ENCODE measurements at regions not wholly inside any gene's neighbourhood (a gene's known extent, or its start where the extent isn't known, plus 50 kb on each side); places are given as distances from the start of the nearest gene placed in this dataset.
"Not testable (repeated sequence)": the region's sequence is repeated elsewhere in the genome, so short reads cannot be mapped to it uniquely, and the experiment has no call there.

DNA sequence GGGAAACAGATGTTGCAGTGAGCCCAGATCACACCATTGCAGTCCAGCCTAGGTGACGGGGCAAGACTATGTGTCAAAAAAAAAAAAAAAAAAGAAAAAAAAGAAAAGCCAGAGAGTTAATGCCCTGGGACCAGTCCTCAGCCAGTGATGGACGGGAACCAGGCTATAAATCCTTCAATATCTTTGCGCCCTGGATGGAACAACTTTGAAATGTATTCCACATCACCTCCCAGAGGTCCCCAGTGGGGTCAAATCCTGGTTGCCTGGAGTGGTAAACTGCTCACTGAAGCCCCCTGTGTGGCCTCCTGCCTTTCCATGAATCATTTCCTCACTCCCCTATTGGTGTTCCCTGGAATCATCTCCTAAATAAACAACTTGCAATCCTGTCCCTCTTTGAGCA, 166.9 kb downstream of the DEFB131A start:
- peaks cover 16% of the 10 kb centered on the region for H3K4me1 Mint-ChIP-seq (ENCODE audit: low read depth)
- no peak overlapping the region for H3K27ac Mint-ChIP-seq
- intact Hi-C loops (cut with micrococcal nuclease): no loop called here
- H3K9me3 Mint-ChIP-seq: no peaks in the 10 kb centered on the region
- no peaks in the 10 kb centered on the region for H3K36me3 Mint-ChIP-seq
- no peak for DNase-seq
- H3K27me3 Mint-ChIP-seq: no peaks in the 10 kb centered on the region
- ChIA-PET POLR2A (no interaction called here), CTCF (no interaction called here)
- H3K4me3 Mint-ChIP-seq: no peak overlapping the region

DNA sequence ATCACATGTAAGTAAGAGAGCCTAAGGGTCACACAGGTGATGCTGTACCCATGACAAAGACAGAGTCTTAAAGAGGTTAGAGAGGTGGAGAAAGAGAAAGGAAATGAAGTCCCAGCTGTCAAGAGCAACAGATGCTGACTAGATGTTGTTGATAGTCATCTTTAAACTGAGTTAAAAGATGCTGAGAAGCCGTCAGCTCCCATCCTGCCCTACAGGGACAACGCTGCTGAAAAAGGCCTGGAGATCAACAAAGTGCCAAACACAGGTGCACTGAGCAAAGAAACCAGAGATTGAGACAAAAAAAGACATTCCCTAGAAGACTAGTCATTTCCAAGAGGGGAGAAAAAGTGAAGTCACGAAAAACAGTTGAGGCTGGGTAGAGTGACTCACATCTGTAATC, 145.0 kb upstream of the DRD5 start:
- CTCF ChIA-PET, H3K27ac Mint-ChIP-seq: not testable (repeated sequence)

DNA sequence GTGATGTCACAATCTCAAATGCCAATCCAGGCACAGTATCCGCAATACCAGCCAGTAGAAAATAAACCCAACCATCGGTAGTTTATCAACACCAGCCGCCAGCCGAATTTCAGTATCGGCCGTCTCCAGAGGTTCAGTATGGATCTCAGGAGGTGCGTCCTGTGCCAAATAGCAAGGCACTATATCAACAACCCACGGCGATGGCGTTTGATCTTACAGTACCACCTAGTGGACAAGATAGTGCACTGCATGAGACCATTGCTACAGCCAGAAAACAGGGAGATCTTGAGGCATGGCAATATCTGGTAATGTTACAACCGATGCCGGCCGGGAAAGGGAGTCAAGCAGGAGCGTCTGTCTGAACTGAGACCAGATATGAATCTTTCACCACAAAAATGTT, 121.8 kb upstream of the DRD5 start:
- H3K9me3 Mint-ChIP-seq; H3K4me3 Mint-ChIP-seq; H3K27me3 Mint-ChIP-seq; POLR2A ChIA-PET; H3K36me3 Mint-ChIP-seq; H3K27ac Mint-ChIP-seq; H3K4me1 Mint-ChIP-seq (ENCODE audit: low read depth): not testable (repeated sequence)
- intact Hi-C loops (cut with micrococcal nuclease): loop anchor here (10.0 kb wide), 1 partner anchor 55 kb away; no protein-coding TSS in a partner anchor
- DNase-seq: peak; percentile 23
- CTCF ChIA-PET: interaction anchor here (0.8 to 2.5 kb wide), 4 partner anchors 127 to 355 kb away, joined by 3 to 18 read pairs (median 6); no protein-coding TSS in a partner anchor

More for the DNA sequence above, 145.0 kb upstream of the DRD5 start:
- H3K4me3 Mint-ChIP-seq; H3K36me3 Mint-ChIP-seq; POLR2A ChIA-PET; H3K27me3 Mint-ChIP-seq; intact Hi-C loops (cut with micrococcal nuclease); DNase-seq; H3K9me3 Mint-ChIP-seq; H3K4me1 Mint-ChIP-seq (ENCODE audit: low read depth): not testable (repeated sequence)

DNA sequence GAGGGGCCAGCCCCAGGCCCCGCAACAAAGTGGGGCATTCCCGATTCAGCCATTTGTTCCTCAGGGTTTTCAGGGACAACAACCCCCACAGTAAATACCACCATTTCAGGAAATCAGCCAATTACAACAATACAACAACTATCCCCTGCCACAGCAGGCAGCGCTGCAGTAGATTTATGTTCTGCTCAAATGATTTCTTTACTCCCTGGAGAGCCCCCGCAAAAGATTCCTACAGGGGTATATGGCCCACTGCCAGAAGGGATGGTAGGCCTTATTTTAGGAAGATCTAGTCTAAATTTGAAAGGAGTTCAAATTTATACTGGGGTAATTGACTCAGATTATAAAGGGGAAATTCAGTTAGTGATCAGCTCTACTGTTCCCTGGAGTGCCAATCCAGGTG, 120.5 kb upstream of the DRD5 start:
- CTCF ChIA-PET: interaction anchor here (0.6 to 2.5 kb wide), 2 partner anchors 129 to 132 kb away, joined by 3 to 9 read pairs; no protein-coding TSS in a partner anchor
- H3K27ac Mint-ChIP-seq; H3K27me3 Mint-ChIP-seq; H3K9me3 Mint-ChIP-seq; H3K36me3 Mint-ChIP-seq; intact Hi-C loops (cut with micrococcal nuclease); H3K4me3 Mint-ChIP-seq; POLR2A ChIA-PET; H3K4me1 Mint-ChIP-seq (ENCODE audit: low read depth); DNase-seq: not testable (repeated sequence)

DNA sequence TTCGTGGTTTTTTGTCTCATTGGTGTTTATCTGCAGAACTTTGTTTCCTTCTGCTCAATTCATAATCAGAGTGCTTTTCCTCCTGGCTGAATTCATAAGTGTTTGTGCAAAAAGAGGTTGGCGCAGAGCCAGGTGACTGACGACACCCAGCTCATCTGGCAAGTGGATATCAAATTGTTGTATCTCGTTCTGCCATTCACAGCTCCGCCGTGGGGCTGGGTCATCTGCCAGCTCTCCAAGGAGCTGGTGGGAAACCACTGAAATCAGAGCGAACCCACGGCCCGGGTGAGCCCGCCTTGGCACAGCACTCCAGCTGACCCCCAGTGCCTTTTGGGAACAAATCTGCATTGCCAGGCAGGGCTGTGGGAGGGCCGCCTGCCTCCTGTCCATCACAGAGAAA, 110.7 kb upstream of the DRD5 start:
- H3K36me3 Mint-ChIP-seq; H3K9me3 Mint-ChIP-seq; intact Hi-C loops (cut with micrococcal nuclease); H3K27ac Mint-ChIP-seq; POLR2A ChIA-PET; H3K4me3 Mint-ChIP-seq; CTCF ChIA-PET; DNase-seq; H3K4me1 Mint-ChIP-seq (ENCODE audit: low read depth): not testable (repeated sequence)
- H3K27me3 Mint-ChIP-seq: peaks cover 12% of the 10 kb centered on the region

DNA sequence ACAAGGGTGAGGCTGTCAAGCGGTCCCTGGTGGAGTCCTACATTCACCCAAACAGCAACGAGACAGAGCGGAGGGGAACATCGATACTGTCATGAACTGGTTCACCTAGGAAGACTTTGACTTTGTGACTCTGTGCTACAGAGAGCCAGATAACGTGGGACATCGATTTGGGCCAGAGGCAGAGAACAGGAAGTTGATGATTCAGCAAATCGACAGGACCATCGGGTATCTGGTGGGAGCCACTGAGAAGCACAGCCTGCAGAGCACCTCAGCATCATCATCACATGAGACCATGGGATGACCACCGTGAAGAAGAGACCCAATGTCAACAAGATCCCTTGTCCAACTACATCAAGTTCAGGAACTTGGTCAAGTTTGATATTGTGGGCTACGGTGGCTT, 104.1 kb upstream of the DRD5 start:
- H3K36me3 Mint-ChIP-seq; CTCF ChIA-PET; H3K9me3 Mint-ChIP-seq; POLR2A ChIA-PET; H3K4me1 Mint-ChIP-seq (ENCODE audit: low read depth); intact Hi-C loops (cut with micrococcal nuclease); DNase-seq; H3K27ac Mint-ChIP-seq; H3K27me3 Mint-ChIP-seq; H3K4me3 Mint-ChIP-seq: not testable (repeated sequence)

DNA sequence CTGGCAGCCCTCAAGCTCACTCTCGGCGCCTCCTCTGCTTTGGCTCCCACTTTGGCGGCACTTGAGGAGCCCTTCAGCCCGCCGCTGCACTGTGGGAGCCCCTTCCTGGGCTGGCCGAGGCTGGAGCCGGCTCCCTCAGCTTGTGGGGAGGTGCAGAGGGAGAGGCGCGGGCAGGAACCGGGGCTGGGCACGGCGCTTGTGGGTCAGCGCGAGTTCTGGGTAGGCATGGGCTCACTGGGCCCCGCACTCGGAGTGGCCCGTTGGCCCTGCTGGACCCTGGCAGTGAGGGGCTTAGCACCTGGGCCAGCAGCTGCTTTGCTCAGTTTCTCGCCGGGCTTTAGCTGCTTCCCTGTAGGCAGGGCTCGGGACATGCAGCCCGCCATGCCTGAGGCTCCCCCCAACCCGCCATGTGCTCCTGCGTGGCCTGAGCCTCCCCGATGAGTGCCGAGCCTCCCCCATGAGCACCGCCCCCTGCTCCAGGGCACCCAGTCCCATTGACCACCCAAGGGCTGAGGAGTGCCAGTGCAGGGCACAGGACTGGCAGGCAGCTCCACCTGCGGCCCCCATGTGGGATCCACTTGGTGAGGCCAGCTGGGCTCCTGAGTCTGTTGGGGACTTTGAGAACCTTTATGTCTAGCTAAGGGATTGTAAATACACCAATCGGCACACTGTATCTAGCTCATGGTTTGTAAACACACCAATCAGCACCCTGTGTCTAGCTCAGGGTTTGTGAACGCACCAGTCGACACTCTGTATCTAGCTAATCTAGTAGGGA, 101.5 kb upstream of the DRD5 start:
- H3K36me3 Mint-ChIP-seq: no peaks in the 10 kb centered on the region
- ChIA-PET CTCF (no interaction called here), POLR2A (no interaction called here)
- DNase-seq: no peak
- no peak overlapping the region for H3K4me3 Mint-ChIP-seq
- no peaks in the 10 kb centered on the region for H3K4me1 Mint-ChIP-seq (ENCODE audit: low read depth)
- no peaks in the 10 kb centered on the region for H3K9me3 Mint-ChIP-seq
- no peak overlapping the region for H3K27ac Mint-ChIP-seq
- peaks cover 5% of the 10 kb centered on the region for H3K27me3 Mint-ChIP-seq
- intact Hi-C loops (cut with micrococcal nuclease): no loop called here

DNA sequence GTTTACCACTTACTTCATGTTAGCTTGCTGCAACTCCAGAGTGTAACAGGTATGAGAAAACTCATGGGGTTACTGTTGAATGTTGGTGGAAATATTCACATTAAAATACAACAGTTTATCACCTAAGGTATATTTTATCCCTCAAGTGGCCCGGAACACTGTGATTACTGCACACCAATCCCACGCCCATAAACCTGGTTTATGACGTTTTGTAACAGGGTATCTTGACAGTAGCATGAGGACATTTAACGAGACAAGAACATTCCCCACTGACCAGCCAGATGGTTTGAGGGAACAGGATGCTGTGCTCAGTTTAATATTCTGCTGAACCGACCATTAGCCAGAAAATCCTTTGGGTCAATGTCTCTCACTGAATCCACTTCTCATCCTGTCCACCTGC, 98.3 kb upstream of the DRD5 start:
- POLR2A ChIA-PET; intact Hi-C loops (cut with micrococcal nuclease); CTCF ChIA-PET; H3K4me3 Mint-ChIP-seq; H3K9me3 Mint-ChIP-seq; H3K27ac Mint-ChIP-seq; H3K27me3 Mint-ChIP-seq; H3K36me3 Mint-ChIP-seq; H3K4me1 Mint-ChIP-seq (ENCODE audit: low read depth); DNase-seq: not testable (repeated sequence)

DNA sequence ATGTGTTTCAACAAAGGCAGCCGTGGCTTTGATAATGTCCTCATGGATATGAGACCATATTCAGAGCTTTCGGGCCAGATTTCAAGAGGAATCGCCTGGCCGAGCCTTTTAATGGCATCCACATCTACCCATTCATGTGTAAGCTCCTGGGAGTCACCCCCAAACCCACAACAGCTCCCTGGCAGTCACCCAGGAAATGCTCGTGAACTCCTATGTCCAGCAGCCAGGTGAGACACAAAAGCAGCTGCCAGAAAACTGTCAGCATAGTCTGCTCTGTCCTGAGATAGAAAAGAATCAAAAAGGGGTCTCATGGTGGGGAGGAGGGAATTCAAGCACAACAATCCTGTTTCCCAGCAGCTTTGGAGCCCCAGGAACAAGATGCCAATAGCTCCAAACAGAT, 96.4 kb upstream of the DRD5 start:
- intact Hi-C loops (cut with micrococcal nuclease); POLR2A ChIA-PET; CTCF ChIA-PET: not testable (repeated sequence)

DNA sequence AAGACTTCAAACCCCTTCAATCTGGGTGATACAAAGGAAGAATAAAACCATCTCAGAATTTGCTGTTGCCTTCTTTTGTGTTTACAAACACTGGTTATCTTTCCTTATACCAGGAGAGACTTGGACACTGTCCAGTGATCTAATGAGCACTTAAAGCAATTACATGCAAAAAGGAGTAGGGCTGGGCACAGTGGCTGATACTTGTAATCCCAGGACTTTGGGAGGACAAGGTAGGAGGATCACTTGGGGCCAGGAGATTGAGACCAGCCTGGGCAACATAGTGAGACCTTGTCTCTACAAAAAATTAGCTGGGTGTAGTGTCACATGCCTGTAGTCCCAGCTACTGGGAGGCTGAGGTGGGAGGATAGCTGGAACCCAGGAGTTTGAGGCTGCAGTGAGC, 95.7 kb upstream of the DRD5 start:
- Mint-ChIP-seq H3K4me3 (no peak overlapping the region), H3K4me1 (ENCODE audit: low read depth) (peaks cover under 1% of the 10 kb centered on the region), H3K36me3 (no peaks in the 10 kb centered on the region), H3K27ac (no peak overlapping the region), H3K27me3 (no peaks in the 10 kb centered on the region), H3K9me3 (no peaks in the 10 kb centered on the region)
- intact Hi-C loops (cut with micrococcal nuclease): no loop called here
- CTCF ChIA-PET: no interaction called here
- POLR2A ChIA-PET: no interaction called here
- DNase-seq: no peak

More for the DNA sequence above, 96.4 kb upstream of the DRD5 start:
- H3K4me3 Mint-ChIP-seq; H3K9me3 Mint-ChIP-seq; H3K27ac Mint-ChIP-seq; H3K27me3 Mint-ChIP-seq; H3K4me1 Mint-ChIP-seq (ENCODE audit: low read depth); H3K36me3 Mint-ChIP-seq; DNase-seq: not testable (repeated sequence)

DNA sequence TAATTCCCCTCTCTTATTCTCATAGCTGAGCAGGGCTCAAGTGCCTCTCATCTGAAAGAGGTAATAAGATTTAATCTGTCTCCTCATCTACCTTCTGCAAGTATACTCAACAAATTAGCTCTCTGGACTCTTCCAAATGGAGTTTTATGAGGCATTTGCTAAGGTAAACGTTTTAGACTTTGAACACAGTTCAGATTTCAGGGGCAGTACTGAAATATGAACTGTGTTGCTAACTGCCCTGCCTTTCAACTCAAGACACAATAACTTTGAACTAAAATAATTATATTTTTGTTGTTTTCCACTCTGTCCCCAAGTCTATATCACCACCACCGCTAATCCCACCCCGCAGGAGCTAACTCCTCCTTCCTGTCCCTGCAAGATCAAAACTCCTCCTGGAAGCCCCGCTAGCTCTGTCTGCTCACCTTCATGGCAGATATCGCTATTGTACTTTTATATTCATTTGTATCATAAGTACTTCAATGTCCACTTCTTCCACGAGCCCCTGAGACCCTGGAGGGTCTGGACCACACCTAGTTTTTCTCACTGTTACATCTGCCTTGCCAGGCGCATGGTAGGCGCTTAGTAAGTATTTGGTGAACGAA, 90.7 kb upstream of the DRD5 start:
- DNase-seq, H3K27me3 Mint-ChIP-seq, POLR2A ChIA-PET, H3K27ac Mint-ChIP-seq, H3K9me3 Mint-ChIP-seq, H3K36me3 Mint-ChIP-seq: not testable (repeated sequence)
- CTCF ChIA-PET: interaction anchor here (0.9 to 3.1 kb wide), 6 partner anchors 14 to 771 kb away, joined by 3 to 19 read pairs (median 9); no protein-coding TSS in a partner anchor
- peaks cover 21% of the 10 kb centered on the region for H3K4me1 Mint-ChIP-seq (ENCODE audit: low read depth)
- intact Hi-C loops (cut with micrococcal nuclease): loop anchor here (1.0 kb wide), 3 partner anchors 329 to 537 kb away; partner anchors contain the start of gene WDR1
- H3K4me3 Mint-ChIP-seq: peak overlapping the region; percentile 80

DNA sequence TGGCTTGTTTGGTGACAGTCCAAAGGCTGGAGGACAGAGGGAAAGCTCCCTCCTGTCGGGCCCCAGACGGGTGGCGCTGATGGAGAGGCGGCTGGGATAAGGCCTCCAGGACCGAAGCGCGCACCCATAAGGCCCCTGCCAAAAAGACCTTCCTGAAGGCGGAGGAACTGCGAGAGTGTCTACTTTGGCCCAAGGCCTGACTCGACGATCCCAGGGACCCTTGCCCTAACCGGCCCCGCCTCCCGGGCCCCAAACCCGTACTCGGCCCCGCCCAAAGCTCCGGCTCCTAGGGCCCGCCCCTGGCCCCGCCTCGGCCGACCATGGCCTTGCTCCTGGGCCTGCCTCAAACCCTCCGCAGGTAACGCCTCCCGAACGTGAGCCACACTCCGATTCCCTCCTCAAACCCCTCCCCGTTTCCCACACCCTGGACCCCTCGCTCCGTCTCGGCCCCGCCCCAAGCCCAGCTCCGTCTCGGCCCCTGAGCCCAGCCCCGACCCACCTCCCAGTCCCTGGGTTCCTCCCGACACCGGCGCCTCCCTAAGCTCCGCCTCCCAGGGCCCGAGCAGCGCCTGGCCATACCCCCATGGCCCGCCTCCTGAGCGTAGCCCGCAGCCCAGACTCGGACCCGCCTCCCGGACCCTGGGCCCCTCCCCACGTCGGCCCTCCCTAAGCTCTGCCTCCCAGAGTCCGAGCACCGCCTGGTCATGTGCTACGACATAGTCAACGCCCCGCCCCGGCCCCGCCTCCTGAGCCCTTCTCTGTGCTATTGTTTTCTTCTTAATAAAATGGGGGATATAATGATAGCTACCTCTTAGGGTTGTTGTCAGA, 90.0 kb upstream of the DRD5 start:
- peaks cover 21% of the 10 kb centered on the region for H3K4me1 Mint-ChIP-seq (ENCODE audit: low read depth)
- DNase-seq: peak; percentile 96
- peak overlapping the region; percentile 80 for H3K27ac Mint-ChIP-seq
- ChIA-PET CTCF (interaction anchor here (0.9 to 3.1 kb wide), 5 partner anchors 13 to 770 kb away, joined by 3 to 19 read pairs (median 12); no protein-coding TSS in a partner anchor), POLR2A (no interaction called here)
- H3K9me3 Mint-ChIP-seq: no peaks in the 10 kb centered on the region
- no peaks in the 10 kb centered on the region for H3K27me3 Mint-ChIP-seq
- no peaks in the 10 kb centered on the region for H3K36me3 Mint-ChIP-seq
- intact Hi-C loops (cut with micrococcal nuclease): loop anchor here (1.0 kb wide), 3 partner anchors 328 to 538 kb away; partner anchors contain the start of gene WDR1
- H3K4me3 Mint-ChIP-seq: peak overlapping the region; percentile 80

All from activated CD4-positive, alpha-beta memory T cell treated with anti-CD3 and anti-CD28 coated beads for 36 hours (primary cell).